ENCODE measurements at regions not wholly inside any gene's neighbourhood (a gene's known extent, or its start where the extent isn't known, plus 50 kb on each side); places are given as distances from the start of the nearest gene placed in this dataset.

DNA sequence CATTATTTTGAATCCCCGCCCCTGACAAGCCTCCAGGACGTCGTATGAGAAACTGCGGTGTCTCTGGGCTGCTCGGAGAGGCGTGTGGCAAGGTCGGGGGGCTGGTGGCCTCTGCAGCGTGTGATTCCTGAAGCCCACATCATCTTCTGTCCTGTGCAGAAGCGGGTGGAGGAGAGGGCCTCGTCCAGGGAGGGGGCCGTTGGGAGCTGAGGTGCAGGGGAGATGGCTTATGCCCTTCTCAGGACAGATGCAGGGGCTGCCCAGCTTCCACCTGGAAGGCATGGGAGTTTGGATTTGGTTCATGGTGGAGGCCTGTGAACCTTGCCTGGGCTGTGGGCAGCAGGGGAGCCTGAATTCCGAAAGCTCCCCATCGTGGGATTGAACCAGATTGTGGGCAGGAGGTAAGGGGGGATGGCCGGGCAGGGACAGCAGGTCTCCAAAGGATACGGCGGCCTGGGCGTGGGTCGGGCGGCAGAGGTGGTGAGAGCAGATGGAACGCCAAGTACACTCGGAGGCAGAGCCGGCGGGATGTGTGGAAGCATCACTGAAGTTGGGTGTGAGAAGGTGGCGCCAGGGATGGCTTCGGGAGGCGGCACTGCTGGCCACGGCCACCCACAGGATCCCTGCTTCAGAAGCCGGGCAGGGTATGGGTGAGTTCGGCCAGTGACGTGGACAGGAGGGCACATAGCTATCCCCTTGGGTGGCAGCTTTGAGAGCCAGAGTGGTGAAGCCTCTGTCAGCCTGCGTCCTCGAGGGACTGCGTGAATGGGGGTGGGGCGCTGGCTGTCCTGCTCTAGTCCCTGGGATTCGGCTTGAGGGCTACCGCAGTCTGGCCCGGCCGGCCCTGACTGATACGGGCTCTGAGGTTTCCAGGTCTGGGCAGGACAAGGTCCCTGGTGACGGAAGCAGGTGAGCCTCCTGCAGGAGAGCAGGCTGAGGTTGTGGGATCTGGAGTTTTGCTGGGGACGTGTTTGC, 76.3 kb upstream of the ADRA2C start:
- TF ChIP-seq POLR2A (IDR thresholded peaks at IDR 0.05; ENCODE audit: low read depth, low read length) (no peak), JUN (IDR thresholded peaks at IDR 0.05; ENCODE audit: borderline replicate concordance, insufficient read depth, insufficient read length, low read depth) (no peak), POLR2AphosphoS5 (IDR thresholded peaks at IDR 0.05; ENCODE audit: insufficient read depth, low read depth, low read length) (no peak), MYC (IDR thresholded peaks at IDR 0.05; ENCODE audit: low read depth, low read length) (no peak), FOS (IDR thresholded peaks at IDR 0.05; ENCODE audit: borderline replicate concordance, insufficient read depth, low read length) (no peak), GATA2 (IDR thresholded peaks at IDR 0.05; ENCODE audit: insufficient read depth, insufficient read length, low read depth, low read length) (no peak), EZH2 (IDR thresholded peaks at IDR 0.05; ENCODE audit: borderline replicate concordance, low read depth, low read length, severe bottlenecking) (no peak)
- TF ChIP-seq, protein P1, sequence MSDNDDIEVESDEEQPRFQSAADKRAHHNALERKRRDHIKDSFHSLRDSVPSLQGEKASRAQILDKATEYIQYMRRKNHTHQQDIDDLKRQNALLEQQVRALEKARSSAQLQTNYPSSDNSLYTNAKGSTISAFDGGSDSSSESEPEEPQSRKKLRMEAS (IDR thresholded peaks at IDR 0.05; ENCODE audit: insufficient read depth, insufficient read length), result no peak
- TF ChIP-seq, protein P2, sequence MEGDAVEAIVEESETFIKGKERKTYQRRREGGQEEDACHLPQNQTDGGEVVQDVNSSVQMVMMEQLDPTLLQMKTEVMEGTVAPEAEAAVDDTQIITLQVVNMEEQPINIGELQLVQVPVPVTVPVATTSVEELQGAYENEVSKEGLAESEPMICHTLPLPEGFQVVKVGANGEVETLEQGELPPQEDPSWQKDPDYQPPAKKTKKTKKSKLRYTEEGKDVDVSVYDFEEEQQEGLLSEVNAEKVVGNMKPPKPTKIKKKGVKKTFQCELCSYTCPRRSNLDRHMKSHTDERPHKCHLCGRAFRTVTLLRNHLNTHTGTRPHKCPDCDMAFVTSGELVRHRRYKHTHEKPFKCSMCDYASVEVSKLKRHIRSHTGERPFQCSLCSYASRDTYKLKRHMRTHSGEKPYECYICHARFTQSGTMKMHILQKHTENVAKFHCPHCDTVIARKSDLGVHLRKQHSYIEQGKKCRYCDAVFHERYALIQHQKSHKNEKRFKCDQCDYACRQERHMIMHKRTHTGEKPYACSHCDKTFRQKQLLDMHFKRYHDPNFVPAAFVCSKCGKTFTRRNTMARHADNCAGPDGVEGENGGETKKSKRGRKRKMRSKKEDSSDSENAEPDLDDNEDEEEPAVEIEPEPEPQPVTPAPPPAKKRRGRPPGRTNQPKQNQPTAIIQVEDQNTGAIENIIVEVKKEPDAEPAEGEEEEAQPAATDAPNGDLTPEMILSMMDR (IDR thresholded peaks at IDR 0.05; ENCODE audit: extremely low read depth in 1 of 2, insufficient read depth in 1 of 2, low read depth in 1 of 2, low read length in 2 of 2), result no peak
- Histone ChIP-seq H2AFZ (ENCODE audit: low read depth, low read length) (no peak overlapping the region), H3K4me3 (replicated peaks in 1 of 3; ENCODE audit: insufficient read depth in 1 of 3, low read depth in 1 of 3, low read length in 3 of 3) (no peak overlapping the region), H3K4me2 (ENCODE audit: insufficient read depth, low read length) (no peak overlapping the region), H3K27me3 (ENCODE audit: control insufficient read depth in 2 of 2, insufficient read depth in 2 of 2, low read length in 2 of 2) (no peaks in the 10 kb centered on the region), H3K79me2 (ENCODE audit: control insufficient read depth, insufficient read depth, low read length) (no peaks in the 10 kb centered on the region), H3K9ac (replicated peaks; ENCODE audit: extremely low read depth, insufficient read depth, low read length) (no peak overlapping the region), H3K36me3 (ENCODE audit: control insufficient read depth in 2 of 2, extremely low read depth in 1 of 2, insufficient read depth in 2 of 2, low read length in 2 of 2) (no peaks in the 10 kb centered on the region), H3K9me3 (replicated peaks; ENCODE audit: control insufficient read depth, insufficient read depth, low read length) (no peaks in the 10 kb centered on the region), H3K9me1 (replicated peaks; ENCODE audit: control insufficient read depth, extremely low read depth, insufficient read depth, low read length) (no peaks in the 10 kb centered on the region), H4K20me1 (replicated peaks; ENCODE audit: control insufficient read depth, extremely low read depth, insufficient read depth, low read length) (no peaks in the 10 kb centered on the region), H3K4me1 (ENCODE audit: control insufficient read depth, extremely low read depth, insufficient read depth, low read length) (no peaks in the 10 kb centered on the region), H3K27ac (ENCODE audit: insufficient read depth, low read depth, low read length) (no peak overlapping the region)
- dilution Hi-C loops (cut with MboI; ENCODE audit: extremely low pct_ligation_motif_present, low sequenced_read_pairs) (no loop called here), intact Hi-C loops (cut with micrococcal nuclease) (no loop called here)
- DNase-seq (ENCODE audit: low read depth, low spot score) (no peak), FAIRE-seq (no peak)
- BruUV-seq (replicated peaks), result no TSS peak
- ChIA-PET POLR2A (no interaction called here), CTCF (no interaction called here)

Data from endothelial cell of umbilical vein (primary cell).